ENCODE measurements at regions not wholly inside any gene's neighbourhood (a gene's known extent, or its start where the extent isn't known, plus 50 kb on each side); places are given as distances from the start of the nearest gene placed in this dataset.

- FAIRE-seq (no peak), DNase-seq (ENCODE audit: insufficient read length, low spot score) (no peak)
These were observed 519.9 kb upstream of the NOX3 start for GRCh38 chr6:155975506-155975905.

GRCh38 chr6:155974811-155975323 is 519.2 kb upstream of the NOX3 start:
- DNase-seq (ENCODE audit: insufficient read length, low spot score) (no peak), FAIRE-seq (no peak)

GRCh38 chr6:155974359-155974758 is 518.7 kb upstream of the NOX3 start:
- DNase-seq (ENCODE audit: insufficient read length, low spot score) (no peak), FAIRE-seq (no peak)

GRCh38 chr6:155970876-155971708 is 515.5 kb upstream of the NOX3 start:
- DNase-seq (ENCODE audit: insufficient read length, low spot score) (no peak), FAIRE-seq (no peak)

DNA sequence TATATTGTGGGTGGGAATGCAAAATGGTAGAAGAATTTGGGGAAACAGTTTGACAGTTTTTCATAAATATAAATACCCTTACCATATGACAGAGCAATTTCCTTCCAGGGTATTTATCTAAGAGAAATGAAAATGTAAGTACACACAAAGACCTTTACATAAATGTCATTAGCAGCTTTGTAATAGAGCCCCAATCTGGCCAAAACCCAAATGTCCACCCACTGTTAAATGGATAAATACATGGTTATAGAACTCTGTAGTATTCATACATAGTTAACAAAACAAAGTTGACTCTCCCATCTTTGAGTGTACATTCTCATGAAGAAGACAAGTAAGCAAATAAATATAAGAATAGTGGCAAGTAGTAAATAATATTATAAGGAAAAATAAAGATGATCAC is 514.8 kb upstream of the NOX3 start:
- no peak for DNase-seq (ENCODE audit: insufficient read length, low spot score)
- FAIRE-seq = no peak

GRCh38 chr6:155968921-155969320 is 513.3 kb upstream of the NOX3 start:
- no peak for DNase-seq (ENCODE audit: insufficient read length, low spot score)
- no peak for FAIRE-seq

DNA sequence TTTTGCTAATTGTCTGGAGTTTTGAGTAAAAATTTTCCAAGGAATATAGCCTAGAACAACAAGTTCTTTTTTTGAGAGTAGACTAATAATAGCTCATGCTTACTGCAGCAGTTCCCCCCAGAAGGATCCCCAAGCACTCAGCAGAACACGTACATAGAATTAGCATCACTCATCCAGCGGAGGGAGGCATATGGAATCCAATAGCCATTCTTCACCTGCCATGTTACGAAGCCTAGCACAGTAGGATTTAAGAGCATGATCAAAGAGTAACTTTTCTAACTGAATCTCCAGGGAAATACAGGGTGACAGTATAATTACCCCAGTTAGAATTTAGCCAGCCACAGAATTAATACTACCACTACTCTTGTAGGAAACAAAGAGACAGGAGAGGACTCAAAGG is 511.7 kb upstream of the NOX3 start:
- no peak for DNase-seq (ENCODE audit: insufficient read length, low spot score)
- FAIRE-seq = no peak

DNA sequence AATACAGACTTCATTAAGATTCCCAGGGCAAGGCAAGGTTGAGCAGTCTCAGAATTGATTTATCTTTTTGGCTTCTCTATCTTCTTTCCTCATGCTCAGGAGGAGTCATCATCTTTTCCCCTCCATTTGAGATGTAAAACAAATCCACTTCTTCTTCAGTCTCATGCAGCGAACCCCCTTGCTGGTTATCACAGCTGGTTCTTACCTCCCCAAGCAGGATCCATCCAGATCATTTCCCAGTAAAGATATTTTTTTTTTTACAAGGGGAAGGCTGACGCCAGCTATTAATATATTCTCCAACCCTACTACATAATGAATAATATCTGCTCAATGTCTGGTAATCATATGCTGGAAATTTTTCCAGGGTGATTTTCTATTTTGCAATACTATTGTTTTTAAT is 508.9 kb upstream of the NOX3 start:
- DNase-seq (ENCODE audit: insufficient read length, low spot score) (no peak), FAIRE-seq (no peak)

GRCh38 chr6:155962276-155962675 is 506.6 kb upstream of the NOX3 start:
- FAIRE-seq (no peak), DNase-seq (ENCODE audit: insufficient read length, low spot score) (no peak)

GRCh38 chr6:155959898-155960495 is 504.4 kb upstream of the NOX3 start:
- FAIRE-seq (no peak), DNase-seq (ENCODE audit: insufficient read length, low spot score) (no peak)

- DNase-seq (ENCODE audit: insufficient read length, low spot score) (no peak), FAIRE-seq (no peak)
These were observed 502.9 kb upstream of the NOX3 start for GRCh38 chr6:155958550-155958949.

DNA sequence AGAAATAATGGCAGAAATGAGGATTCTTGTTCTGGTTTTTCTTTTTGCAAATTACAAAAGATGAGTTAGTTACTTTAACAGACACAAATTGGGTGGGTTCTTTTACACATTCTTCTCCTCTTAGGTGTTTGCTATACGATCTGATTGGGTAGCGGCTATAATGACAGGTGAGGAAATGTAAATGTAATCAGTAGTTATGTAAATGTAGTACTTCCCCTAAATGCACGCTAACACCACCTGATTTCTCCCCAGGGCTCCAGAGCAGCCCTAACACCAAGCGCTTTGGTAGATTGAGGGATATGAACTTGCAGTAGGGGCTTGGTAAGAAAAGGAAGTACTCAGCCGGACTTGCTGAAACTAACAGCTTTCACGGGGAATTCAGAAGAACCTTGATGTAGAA is 499.4 kb upstream of the NOX3 start:
- no peak for FAIRE-seq
- DNase-seq (ENCODE audit: insufficient read length, low spot score) = no peak

DNA sequence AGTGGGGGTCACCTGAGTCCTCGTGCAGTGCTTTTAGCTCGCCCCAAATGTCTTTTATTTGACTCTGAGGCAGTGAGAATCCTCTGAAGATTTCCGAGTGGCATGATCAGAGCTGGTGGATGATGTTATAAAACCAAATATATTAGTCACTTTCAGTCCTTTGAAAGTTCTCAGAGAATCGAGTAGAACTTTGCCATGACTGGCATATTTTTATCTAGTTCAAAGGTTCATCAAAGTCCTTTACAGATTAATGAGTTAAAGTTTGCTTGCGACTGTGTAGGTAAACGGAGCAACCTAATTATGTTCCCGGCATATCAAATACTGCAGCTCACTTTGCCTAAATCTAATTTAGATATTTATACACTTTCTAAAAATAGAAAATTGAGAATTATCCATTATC is 498.5 kb upstream of the NOX3 start:
- FAIRE-seq = no peak
- DNase-seq (ENCODE audit: insufficient read length, low spot score) = no peak

DNA sequence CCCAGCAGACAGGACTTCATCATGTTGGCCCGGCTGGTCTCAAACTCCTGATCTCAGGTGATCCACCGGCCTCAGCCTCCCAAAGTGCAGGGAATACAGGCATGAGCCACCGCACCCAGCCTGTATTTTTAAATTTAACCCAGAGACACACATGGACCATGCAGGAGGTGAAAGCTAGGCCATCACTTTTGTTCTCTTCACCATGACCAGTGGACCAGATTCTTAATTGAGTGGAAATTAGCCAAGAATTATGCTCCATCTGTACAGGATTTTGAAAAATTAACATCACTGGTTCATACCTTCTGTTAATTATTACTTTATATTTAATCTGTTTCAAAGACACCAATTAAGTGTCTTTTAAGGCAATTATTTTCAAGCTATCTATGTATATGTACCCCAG is 493.6 kb upstream of the NOX3 start:
- DNase-seq (ENCODE audit: insufficient read length, low spot score) = no peak
- FAIRE-seq = no peak

DNA sequence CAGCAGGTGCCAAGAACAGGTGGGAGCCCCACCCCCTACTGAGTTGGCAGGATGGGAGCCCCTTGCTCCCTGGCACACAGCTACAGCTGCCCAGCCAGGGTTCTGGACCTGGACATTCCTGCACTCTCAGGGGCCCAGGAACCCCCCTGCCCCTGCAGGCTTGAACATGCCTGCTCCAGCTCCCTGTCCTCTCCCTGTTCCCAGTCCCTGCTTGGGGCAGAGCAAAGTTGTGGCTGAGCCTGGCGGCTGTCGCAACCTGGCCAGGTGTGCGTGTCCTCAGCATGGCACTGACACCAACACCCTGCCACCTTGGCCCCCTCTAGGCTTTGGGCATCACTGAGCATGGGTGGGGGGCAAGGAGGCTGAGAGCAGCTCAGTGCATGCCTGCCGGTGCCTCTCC is 491.2 kb upstream of the NOX3 start:
- DNase-seq (ENCODE audit: insufficient read length, low spot score) = no peak
- FAIRE-seq = no peak

DNA sequence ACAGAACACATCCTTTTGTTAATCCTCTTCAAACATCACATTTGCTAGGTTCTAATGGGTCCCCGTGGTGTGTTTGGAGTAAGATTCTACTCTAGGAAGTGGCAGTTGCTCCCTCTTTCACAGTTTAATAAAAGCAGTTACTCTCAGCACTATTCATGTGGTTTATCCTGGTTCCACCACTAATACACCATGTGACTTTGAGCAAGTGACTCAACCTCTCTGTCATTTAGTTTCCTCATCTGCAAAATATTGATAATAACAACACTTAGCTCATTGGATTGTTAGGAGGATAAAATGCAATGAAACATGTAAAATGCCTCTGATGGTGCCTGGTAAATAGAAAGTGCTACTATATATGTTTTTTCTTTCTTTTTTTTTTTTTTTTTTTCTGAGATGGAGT is 488.0 kb upstream of the NOX3 start:
- no peak for FAIRE-seq
- DNase-seq (ENCODE audit: insufficient read length, low spot score) = no peak

- DNase-seq (ENCODE audit: insufficient read length, low spot score) (no peak), FAIRE-seq (no peak)
These were observed 483.6 kb upstream of the NOX3 start for GRCh38 chr6:155939253-155939652.

GRCh38 chr6:155936551-155936950 is 480.9 kb upstream of the NOX3 start:
- no peak for FAIRE-seq
- DNase-seq (ENCODE audit: insufficient read length, low spot score) = no peak

DNA sequence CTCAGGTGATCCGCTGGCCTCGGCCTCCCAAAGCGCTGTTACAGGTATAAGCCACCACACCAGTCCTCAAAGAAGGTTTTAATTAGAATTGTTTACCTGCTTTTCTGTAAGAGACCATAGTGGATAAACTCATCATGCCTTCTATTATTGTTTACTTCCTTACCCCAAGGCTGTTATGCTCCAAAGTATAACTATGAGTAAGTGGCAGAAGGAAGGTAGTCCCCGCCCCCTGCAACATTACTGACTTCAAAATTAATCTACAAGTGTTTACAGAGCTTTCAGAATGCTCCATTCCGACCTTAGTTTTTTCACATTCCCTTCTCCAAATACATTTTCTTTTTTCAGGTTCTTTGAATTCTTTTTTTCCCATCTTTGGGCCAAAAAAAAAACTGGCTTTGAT is 480.5 kb upstream of the NOX3 start:
- DNase-seq (ENCODE audit: insufficient read length, low spot score) = no peak
- FAIRE-seq = no peak

GRCh38 chr6:155916846-155917624 is 461.4 kb upstream of the NOX3 start:
- DNase-seq (ENCODE audit: insufficient read length, low spot score) = no peak
- FAIRE-seq = no peak

- FAIRE-seq (no peak), DNase-seq (ENCODE audit: insufficient read length, low spot score) (no peak)
These were observed 460.0 kb upstream of the NOX3 start for GRCh38 chr6:155915651-155916050.

DNA sequence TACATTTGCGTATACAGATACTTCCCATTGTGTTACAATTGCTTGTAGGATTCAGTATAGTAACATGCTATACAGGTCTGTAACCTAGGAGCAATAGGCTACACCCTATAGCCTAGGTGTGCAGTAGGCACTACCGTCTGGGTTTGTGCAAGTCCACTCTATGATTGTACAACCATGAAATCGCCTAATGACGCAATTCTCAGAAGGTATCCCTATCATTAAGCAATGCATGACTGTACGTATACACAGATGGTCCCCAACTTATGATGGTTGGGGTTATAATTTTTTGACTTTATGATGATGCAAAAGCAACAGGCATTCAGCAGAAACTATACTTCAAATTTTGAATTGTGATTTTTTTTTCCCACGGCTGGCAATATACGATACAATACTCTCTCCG is 458.2 kb upstream of the NOX3 start:
- DNase-seq (ENCODE audit: insufficient read length, low spot score) (no peak), FAIRE-seq (no peak)
